ENCODE measurements at regions not wholly inside any gene's neighbourhood (a gene's known extent, or its start where the extent isn't known, plus 50 kb on each side); places are given as distances from the start of the nearest gene placed in this dataset.

- H3K27ac ChIP-seq: no peak overlapping the region
- TF ChIP-seq CTCF (IDR thresholded peaks at IDR 0.05) (no peak), EP300 (IDR thresholded peaks at IDR 0.05) (no peak), POLR2A (IDR thresholded peaks at IDR 0.05) (no peak), POLR2AphosphoS5 (IDR thresholded peaks at IDR 0.05) (no peak)
- no peaks in the 10 kb centered on the region for H3K27me3 ChIP-seq
- 68 to 73% methylated on average over 3 of the region's 3 CpGs for WGBS, 2 donors
- H3K4me3 ChIP-seq: no peak overlapping the region
- DNase-seq (no peak), ATAC-seq (ENCODE audit: low FRiP score in 2 of 2) (no peak)
- no peaks in the 10 kb centered on the region for H3K36me3 ChIP-seq
- no peaks in the 10 kb centered on the region for H3K9me3 ChIP-seq
- no peaks in the 10 kb centered on the region for H3K4me1 ChIP-seq
These were observed 185.4 kb upstream of the DLGAP1 start for GRCh38 chr18:4640349-4641012.

GRCh38 chr18:4639628-4640310 is 184.7 kb upstream of the DLGAP1 start:
- Histone ChIP-seq H3K9me3 (no peaks in the 10 kb centered on the region), H3K36me3 (no peaks in the 10 kb centered on the region), H3K4me1 (no peaks in the 10 kb centered on the region), H3K4me3 (no peak overlapping the region), H3K27me3 (no peaks in the 10 kb centered on the region), H3K27ac (no peak overlapping the region)
- ATAC-seq (ENCODE audit: low FRiP score in 2 of 2) (no peak), DNase-seq (no peak)
- WGBS, 2 donors: 63 to 64% methylated on average over 6 of the region's 6 CpGs
- TF ChIP-seq EP300 (IDR thresholded peaks at IDR 0.05): no peak
- TF ChIP-seq CTCF (IDR thresholded peaks at IDR 0.05): no peak
- TF ChIP-seq POLR2A (IDR thresholded peaks at IDR 0.05): no peak
- no peak for TF ChIP-seq POLR2AphosphoS5 (IDR thresholded peaks at IDR 0.05)

- no peaks in the 10 kb centered on the region for H3K27me3 ChIP-seq
- H3K4me3 ChIP-seq: no peak overlapping the region
- H3K4me1 ChIP-seq: no peaks in the 10 kb centered on the region
- no peaks in the 10 kb centered on the region for H3K9me3 ChIP-seq
- no peak for DNase-seq
- no peak for TF ChIP-seq CTCF (IDR thresholded peaks at IDR 0.05)
- TF ChIP-seq EP300 (IDR thresholded peaks at IDR 0.05): no peak
- no peak for TF ChIP-seq POLR2A (IDR thresholded peaks at IDR 0.05)
- no peak for TF ChIP-seq POLR2AphosphoS5 (IDR thresholded peaks at IDR 0.05)
- no peaks in the 10 kb centered on the region for H3K36me3 ChIP-seq
- 95 to 99% methylated on average over 6 of the region's 6 CpGs for WGBS, 2 donors
- H3K27ac ChIP-seq: no peak overlapping the region
- ATAC-seq (ENCODE audit: low FRiP score in 2 of 2): no peak
These were observed 183.6 kb upstream of the DLGAP1 start for GRCh38 chr18:4638680-4639079.

- TF ChIP-seq CTCF (IDR thresholded peaks at IDR 0.05): no peak
- no peak for TF ChIP-seq EP300 (IDR thresholded peaks at IDR 0.05)
- TF ChIP-seq POLR2AphosphoS5 (IDR thresholded peaks at IDR 0.05): no peak
- TF ChIP-seq POLR2A (IDR thresholded peaks at IDR 0.05): no peak
- WGBS, 2 donors: 76 to 83% methylated on average over 4 of the region's 4 CpGs
- Histone ChIP-seq H3K4me1 (no peaks in the 10 kb centered on the region), H3K27me3 (no peaks in the 10 kb centered on the region), H3K9me3 (no peaks in the 10 kb centered on the region), H3K27ac (no peak overlapping the region), H3K36me3 (no peaks in the 10 kb centered on the region), H3K4me3 (no peak overlapping the region)
- ATAC-seq (ENCODE audit: low FRiP score in 2 of 2) (no peak), DNase-seq (no peak)
These were observed 182.8 kb upstream of the DLGAP1 start for GRCh38 chr18:4637876-4638275.

- TF ChIP-seq POLR2AphosphoS5 (IDR thresholded peaks at IDR 0.05) (no peak), POLR2A (IDR thresholded peaks at IDR 0.05) (no peak), CTCF (IDR thresholded peaks at IDR 0.05) (no peak), EP300 (IDR thresholded peaks at IDR 0.05) (no peak)
- Histone ChIP-seq H3K4me1 (no peaks in the 10 kb centered on the region), H3K36me3 (no peaks in the 10 kb centered on the region), H3K27me3 (no peaks in the 10 kb centered on the region), H3K27ac (no peak overlapping the region), H3K4me3 (no peak overlapping the region), H3K9me3 (no peaks in the 10 kb centered on the region)
- 29 to 39% methylated on average over 4 of the region's 4 CpGs for WGBS, 2 donors
- DNase-seq (no peak), ATAC-seq (ENCODE audit: low FRiP score in 2 of 2) (no peak)
These were observed 181.9 kb upstream of the DLGAP1 start for GRCh38 chr18:4636967-4637366.
